ENCODE measurements at regions not wholly inside any gene's neighbourhood (a gene's known extent, or its start where the extent isn't known, plus 50 kb on each side); places are given as distances from the start of the nearest gene placed in this dataset.

- no peak for TF ChIP-seq CTCF (IDR thresholded peaks at IDR 0.05; ENCODE audit: low read depth, low read length)
- TF ChIP-seq EZH2phosphoT487 (IDR thresholded peaks at IDR 0.05; ENCODE audit: low read depth): no peak
Measured at GRCh38 chr4:41377196-41377595, 120.5 kb downstream of the UCHL1 start.

Measured in OCI-LY3 (cell line).